ENCODE measurements at regions not wholly inside any gene's neighbourhood (a gene's known extent, or its start where the extent isn't known, plus 50 kb on each side); places are given as distances from the start of the nearest gene placed in this dataset.

DNA sequence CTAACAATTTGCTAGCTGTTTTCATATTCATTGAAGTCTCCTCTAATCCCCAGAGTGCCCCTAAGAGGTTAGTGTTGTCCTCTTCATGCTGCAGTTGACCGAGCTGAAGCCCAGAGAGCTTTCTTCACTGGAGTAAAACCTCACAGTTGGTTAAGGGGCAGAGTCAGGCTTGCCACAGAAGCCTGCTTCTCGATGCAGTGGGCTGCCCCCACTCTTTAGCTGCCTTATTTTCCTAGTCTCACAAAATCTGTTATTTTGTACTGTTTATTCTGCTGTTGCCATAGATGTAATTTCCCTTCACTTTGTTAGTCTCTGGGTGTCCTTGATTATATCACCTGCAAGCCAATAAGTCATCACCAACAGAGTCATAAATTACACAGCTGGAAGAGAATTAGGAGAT is 56.3 kb upstream of the ZPBP start:
- Histone ChIP-seq H3K4me1 (ENCODE audit: control insufficient read depth in 1 of 2, insufficient read depth in 2 of 2, low read length in 2 of 2) (no peaks in the 10 kb centered on the region), H4K20me1 (ENCODE audit: insufficient read depth, low read length) (no peaks in the 10 kb centered on the region), H3K79me2 (ENCODE audit: insufficient read depth, low read length) (no peaks in the 10 kb centered on the region), H3K27ac (ENCODE audit: low read depth in 1 of 2, low read length in 2 of 2) (no peak overlapping the region), H3K9ac (ENCODE audit: insufficient read depth, low read length, poor library complexity, severe bottlenecking) (no peak overlapping the region), H3K27me3 (ENCODE audit: control insufficient read depth in 2 of 2, insufficient read depth in 2 of 2, low read length in 2 of 2) (no peaks in the 10 kb centered on the region), H3K9me3 (replicated peaks in 1 of 2; ENCODE audit: control insufficient read depth in 1 of 2, insufficient read depth in 1 of 2, low read length in 2 of 2) (no peaks in the 10 kb centered on the region), H3K36me3 (replicated peaks in 1 of 2; ENCODE audit: control insufficient read depth in 1 of 2, insufficient read depth in 2 of 2, low read length in 2 of 2) (no peaks in the 10 kb centered on the region), H3K4me3 (replicated peaks in 1 of 3; ENCODE audit: low read depth in 2 of 3, low read length in 3 of 3) (no peak overlapping the region), H3K4me2 (replicated peaks; ENCODE audit: extremely low read depth, low read length, poor library complexity, severe bottlenecking) (no peak overlapping the region), H2AFZ (ENCODE audit: insufficient read depth, low read depth, low read length, poor library complexity, severe bottlenecking) (no peak overlapping the region)
- Mint-ChIP-seq H3K36me3 (no peaks in the 10 kb centered on the region), H3K27me3 (ENCODE audit: low read depth in 3 of 3) (peaks cover 0 to 4% (median 2%) of the 10 kb centered on the region in 3 donors), H3K4me3 (no peak overlapping the region), H3K27ac (no peak overlapping the region), H3K9me3 (no peaks in the 10 kb centered on the region), H3K4me1 (peaks cover 7% of the 10 kb centered on the region)
- no CpG with 5 or more reads among the region's 2 CpGs for WGBS (ENCODE audit: insufficient coverage)
- no peak for DNase-seq
- TF ChIP-seq, protein P1, sequence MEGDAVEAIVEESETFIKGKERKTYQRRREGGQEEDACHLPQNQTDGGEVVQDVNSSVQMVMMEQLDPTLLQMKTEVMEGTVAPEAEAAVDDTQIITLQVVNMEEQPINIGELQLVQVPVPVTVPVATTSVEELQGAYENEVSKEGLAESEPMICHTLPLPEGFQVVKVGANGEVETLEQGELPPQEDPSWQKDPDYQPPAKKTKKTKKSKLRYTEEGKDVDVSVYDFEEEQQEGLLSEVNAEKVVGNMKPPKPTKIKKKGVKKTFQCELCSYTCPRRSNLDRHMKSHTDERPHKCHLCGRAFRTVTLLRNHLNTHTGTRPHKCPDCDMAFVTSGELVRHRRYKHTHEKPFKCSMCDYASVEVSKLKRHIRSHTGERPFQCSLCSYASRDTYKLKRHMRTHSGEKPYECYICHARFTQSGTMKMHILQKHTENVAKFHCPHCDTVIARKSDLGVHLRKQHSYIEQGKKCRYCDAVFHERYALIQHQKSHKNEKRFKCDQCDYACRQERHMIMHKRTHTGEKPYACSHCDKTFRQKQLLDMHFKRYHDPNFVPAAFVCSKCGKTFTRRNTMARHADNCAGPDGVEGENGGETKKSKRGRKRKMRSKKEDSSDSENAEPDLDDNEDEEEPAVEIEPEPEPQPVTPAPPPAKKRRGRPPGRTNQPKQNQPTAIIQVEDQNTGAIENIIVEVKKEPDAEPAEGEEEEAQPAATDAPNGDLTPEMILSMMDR (IDR thresholded peaks at IDR 0.05), result no peak
- intact Hi-C loops (cut with micrococcal nuclease), result loop anchor here in 1 of 2 donors (5.0 kb wide), 1 partner anchor 223 kb away; no protein-coding TSS in a partner anchor

DNA sequence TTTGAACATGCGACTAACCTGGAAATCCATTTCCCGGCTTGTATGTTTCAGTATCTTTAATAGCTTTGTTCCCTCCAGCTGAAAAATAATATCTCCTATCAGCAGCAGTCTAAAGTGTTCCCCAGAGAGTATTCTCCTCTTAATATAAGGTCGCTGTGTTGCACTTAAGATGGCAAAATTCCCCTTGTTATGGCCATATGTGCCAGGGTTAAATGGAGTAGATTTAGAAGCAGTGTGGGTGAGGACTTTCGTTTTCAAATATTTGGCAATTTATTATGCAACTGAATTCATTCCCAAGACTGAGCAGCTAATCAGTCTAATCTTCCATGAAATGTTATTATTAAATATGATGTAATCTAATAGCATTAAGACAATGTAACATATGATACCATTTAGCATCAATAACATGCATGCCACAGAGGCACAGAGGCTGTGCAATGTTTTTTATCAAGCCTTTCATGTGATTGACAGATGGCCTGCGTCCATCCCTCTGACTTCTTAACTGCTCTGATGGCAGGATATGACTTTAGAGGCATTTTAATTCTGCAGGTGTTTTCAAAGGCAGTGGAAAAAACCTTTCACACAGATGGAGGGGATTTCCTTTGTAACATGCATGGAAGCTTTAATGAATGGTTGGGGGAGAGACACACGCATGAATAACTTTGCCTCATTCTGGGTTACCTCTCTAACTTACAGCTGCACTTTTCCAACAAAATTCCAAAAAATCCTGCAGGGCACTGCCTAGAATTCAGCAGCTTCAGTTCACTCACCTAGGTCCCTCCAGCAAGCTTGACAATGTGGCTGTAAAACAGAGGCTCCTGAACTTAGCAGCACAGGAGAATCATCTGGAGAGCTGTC is 55.1 kb upstream of the ZPBP start:
- Histone ChIP-seq H3K4me3 (replicated peaks in 1 of 3; ENCODE audit: low read depth in 2 of 3, low read length in 3 of 3) (no peak overlapping the region), H3K9me3 (replicated peaks in 1 of 2; ENCODE audit: control insufficient read depth in 1 of 2, insufficient read depth in 1 of 2, low read length in 2 of 2) (no peaks in the 10 kb centered on the region), H3K4me2 (replicated peaks; ENCODE audit: extremely low read depth, low read length, poor library complexity, severe bottlenecking) (no peak overlapping the region), H3K9ac (ENCODE audit: insufficient read depth, low read length, poor library complexity, severe bottlenecking) (no peak overlapping the region), H3K27me3 (ENCODE audit: control insufficient read depth in 2 of 2, insufficient read depth in 2 of 2, low read length in 2 of 2) (no peaks in the 10 kb centered on the region), H3K4me1 (ENCODE audit: control insufficient read depth in 1 of 2, insufficient read depth in 2 of 2, low read length in 2 of 2) (no peaks in the 10 kb centered on the region), H3K36me3 (replicated peaks in 1 of 2; ENCODE audit: control insufficient read depth in 1 of 2, insufficient read depth in 2 of 2, low read length in 2 of 2) (no peaks in the 10 kb centered on the region), H3K27ac (ENCODE audit: low read depth in 1 of 2, low read length in 2 of 2) (no peak overlapping the region), H2AFZ (ENCODE audit: insufficient read depth, low read depth, low read length, poor library complexity, severe bottlenecking) (no peak overlapping the region), H4K20me1 (ENCODE audit: insufficient read depth, low read length) (no peaks in the 10 kb centered on the region), H3K79me2 (ENCODE audit: insufficient read depth, low read length) (no peaks in the 10 kb centered on the region)
- no peak overlapping the region for H3K27ac Mint-ChIP-seq
- no peaks in the 10 kb centered on the region for H3K9me3 Mint-ChIP-seq
- H3K36me3 Mint-ChIP-seq, result no peaks in the 10 kb centered on the region
- H3K4me1 Mint-ChIP-seq, result peaks cover 7% of the 10 kb centered on the region
- no peak for DNase-seq
- H3K27me3 Mint-ChIP-seq (ENCODE audit: low read depth in 3 of 3), result peaks cover 0 to 4% (median 2%) of the 10 kb centered on the region in 3 donors
- TF ChIP-seq, protein P1 (IDR thresholded peaks at IDR 0.05), result no peak
- no CpG with 5 or more reads among the region's 6 CpGs for WGBS (ENCODE audit: insufficient coverage)
- H3K4me3 Mint-ChIP-seq, result no peak overlapping the region
- intact Hi-C loops (cut with micrococcal nuclease), result loop anchor here in 1 of 2 donors (5.0 kb wide), 1 partner anchor 224 kb away; no protein-coding TSS in a partner anchor
